ENCODE measurements at regions not wholly inside any gene's neighbourhood (a gene's known extent, or its start where the extent isn't known, plus 50 kb on each side); places are given as distances from the start of the nearest gene placed in this dataset.

DNA sequence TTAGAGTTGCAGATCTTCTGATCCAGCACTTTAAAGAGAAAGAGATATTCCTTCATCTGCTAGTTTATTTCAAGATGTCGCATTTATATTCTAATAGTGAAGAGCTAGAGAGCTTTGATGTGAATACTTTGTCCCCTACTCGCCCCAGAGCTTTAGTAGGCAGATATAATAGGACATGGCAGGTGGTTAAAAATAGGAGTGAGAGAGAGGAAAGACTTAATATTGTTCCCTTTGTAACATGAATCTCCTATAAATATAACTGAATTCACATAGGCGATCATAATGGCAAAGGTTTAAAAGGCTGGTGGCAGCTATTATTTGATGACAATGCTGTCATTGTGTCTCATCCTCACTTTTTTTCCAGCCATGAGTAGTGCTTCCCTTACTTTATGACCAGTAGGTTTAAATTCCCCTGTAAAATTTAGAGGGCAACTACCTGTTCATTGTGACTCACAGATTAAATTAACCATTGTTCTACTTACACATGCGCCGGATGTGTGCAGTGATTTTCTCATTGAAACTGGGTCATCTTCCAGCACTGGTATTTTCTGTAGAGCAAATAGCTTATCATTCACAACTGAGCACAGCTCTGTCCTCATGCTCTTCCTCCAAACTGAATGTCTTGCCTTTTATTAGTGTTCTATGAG is 906.7 kb upstream of the CELF2 start:
- ATAC-seq = no peak
- no peaks in the 10 kb centered on the region for H3K27me3 Mint-ChIP-seq
- H3K9me3 Mint-ChIP-seq = peaks cover 9% of the 10 kb centered on the region
- H3K36me3 Mint-ChIP-seq = no peaks in the 10 kb centered on the region
- no peak overlapping the region for H3K4me3 Mint-ChIP-seq
- H3K4me1 Mint-ChIP-seq = no peaks in the 10 kb centered on the region
- no peak overlapping the region for H3K27ac Mint-ChIP-seq

DNA sequence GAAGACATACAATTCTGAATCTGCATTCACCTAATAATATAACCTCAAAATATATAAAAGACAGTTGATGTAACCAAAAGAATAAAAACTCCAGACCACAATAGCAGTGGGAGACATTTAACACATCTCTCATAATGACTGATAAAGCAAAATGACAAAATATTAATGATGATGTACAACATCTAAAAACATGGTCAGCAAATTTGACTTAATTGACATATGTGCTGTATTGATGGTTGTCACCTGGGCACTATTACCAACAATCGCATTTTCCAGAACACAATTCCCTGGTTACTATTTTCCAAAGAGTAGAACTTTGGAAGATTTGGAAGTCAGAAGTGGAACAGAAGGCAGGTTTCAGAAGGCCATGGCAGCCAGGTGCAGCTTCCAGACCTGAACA is 899.5 kb upstream of the CELF2 start:
- Mint-ChIP-seq H3K27ac (no peak overlapping the region), H3K9me3 (peaks cover 8% of the 10 kb centered on the region), H3K36me3 (no peaks in the 10 kb centered on the region), H3K4me3 (no peak overlapping the region), H3K4me1 (no peaks in the 10 kb centered on the region), H3K27me3 (no peaks in the 10 kb centered on the region)
- ATAC-seq = no peak

DNA sequence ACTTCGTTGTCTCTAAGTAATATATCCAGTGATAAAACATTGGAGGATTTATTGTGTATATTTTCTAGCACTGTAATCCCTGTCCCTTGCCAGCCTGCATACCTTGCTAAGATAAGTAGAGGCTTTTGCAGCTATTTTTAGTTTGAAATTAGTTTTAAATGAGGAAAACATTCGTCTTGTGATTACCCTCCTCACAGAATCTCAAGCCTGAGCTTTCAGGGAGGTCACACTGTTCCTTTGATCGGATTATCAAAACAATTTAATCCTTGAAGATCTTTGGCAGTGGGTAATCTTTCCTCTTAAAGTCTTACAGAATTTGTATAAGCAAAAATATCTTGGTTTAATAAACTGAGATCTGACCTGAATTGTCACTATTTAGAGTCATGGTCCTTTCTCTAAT is 897.0 kb upstream of the CELF2 start:
- Mint-ChIP-seq H3K27ac (no peak overlapping the region), H3K4me1 (no peaks in the 10 kb centered on the region), H3K9me3 (peaks cover 5% of the 10 kb centered on the region), H3K27me3 (no peaks in the 10 kb centered on the region), H3K36me3 (no peaks in the 10 kb centered on the region), H3K4me3 (no peak overlapping the region)
- no peak for ATAC-seq

DNA sequence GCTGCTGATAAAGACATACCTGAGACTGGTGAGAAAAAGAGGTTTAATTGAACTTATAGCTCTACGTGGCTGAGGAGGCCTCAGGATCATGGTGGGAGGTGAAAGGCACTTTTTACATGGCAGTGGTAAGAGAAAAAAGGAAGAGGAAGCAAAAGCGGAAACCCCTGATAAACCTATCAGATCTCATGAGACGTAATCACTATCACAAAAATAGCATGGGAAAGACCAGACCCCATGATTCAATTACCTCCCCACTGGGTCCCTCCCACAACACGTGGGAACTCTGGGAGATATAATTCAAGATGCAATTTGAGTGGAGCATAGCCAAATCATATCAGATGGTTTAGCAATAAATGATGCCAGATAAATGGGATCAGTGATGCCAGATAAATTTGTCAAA is 892.0 kb upstream of the CELF2 start:
- H3K27ac Mint-ChIP-seq = no peak overlapping the region
- no peak for ATAC-seq
- H3K4me3 Mint-ChIP-seq = no peak overlapping the region
- peaks cover 2% of the 10 kb centered on the region for H3K9me3 Mint-ChIP-seq
- H3K27me3 Mint-ChIP-seq = no peaks in the 10 kb centered on the region
- no peaks in the 10 kb centered on the region for H3K4me1 Mint-ChIP-seq
- no peaks in the 10 kb centered on the region for H3K36me3 Mint-ChIP-seq

DNA sequence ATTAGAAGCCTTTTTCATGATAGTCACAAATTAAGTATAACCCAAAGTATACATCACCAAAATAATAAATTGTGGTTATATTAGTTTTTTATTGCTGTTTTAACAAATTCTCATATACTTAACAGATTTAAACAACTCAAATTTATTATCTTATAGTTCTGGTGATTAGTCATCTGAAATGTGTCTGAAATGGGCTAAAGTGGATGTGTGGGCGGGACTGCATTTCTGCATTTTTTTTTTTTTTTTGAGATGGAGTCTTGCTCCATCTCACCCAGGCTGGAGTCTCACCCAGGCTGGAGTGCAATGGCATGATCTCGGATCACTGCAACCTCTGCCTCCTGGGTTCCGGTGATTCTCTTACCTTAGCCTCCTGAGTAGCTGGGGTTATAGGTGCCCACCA is 891.5 kb upstream of the CELF2 start:
- Mint-ChIP-seq H3K27ac (no peak overlapping the region), H3K27me3 (no peaks in the 10 kb centered on the region), H3K9me3 (peaks cover 2% of the 10 kb centered on the region), H3K36me3 (no peaks in the 10 kb centered on the region), H3K4me1 (no peaks in the 10 kb centered on the region), H3K4me3 (no peak overlapping the region)
- ATAC-seq = no peak

DNA sequence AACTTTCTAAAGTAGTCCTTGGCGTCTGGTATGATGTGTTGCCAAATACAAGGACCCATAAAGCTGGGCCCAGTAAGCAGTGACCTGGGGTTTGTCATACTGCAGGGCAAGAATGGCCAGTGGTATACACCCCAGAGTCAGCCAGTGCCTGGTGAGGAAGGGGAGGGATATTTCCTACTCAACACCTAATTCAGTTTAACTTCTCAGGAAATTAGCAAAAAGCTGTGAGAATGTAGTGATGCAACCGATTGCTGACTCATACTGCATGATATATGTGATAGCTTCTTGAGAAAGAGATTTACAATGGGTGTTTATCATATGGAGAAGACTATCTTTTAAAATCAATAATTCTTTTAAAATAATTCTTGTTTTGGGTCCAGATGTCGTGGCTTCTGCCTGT is 889.3 kb upstream of the CELF2 start:
- no peaks in the 10 kb centered on the region for H3K27me3 Mint-ChIP-seq
- H3K9me3 Mint-ChIP-seq = peaks cover 2% of the 10 kb centered on the region
- ATAC-seq = no peak
- H3K4me1 Mint-ChIP-seq = no peaks in the 10 kb centered on the region
- H3K27ac Mint-ChIP-seq = no peak overlapping the region
- no peak overlapping the region for H3K4me3 Mint-ChIP-seq
- H3K36me3 Mint-ChIP-seq = no peaks in the 10 kb centered on the region

DNA sequence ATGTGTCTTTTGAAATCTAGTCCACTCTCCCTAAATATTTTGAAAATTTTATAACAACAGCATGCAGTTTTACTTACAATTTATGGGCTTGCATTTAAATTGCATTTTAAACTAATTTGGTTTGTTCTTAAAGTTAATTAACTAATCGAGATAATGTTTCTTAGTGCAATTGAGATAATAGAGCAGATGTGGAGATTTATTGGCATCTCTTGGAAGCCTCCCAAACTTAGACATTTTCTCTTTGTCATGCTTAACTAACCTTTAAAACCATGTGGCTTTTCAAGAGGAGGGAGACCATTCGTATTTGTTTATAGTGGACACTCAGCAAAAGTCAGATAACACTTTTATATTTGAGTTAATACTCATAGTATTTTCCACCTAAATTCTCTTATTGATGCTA is 887.0 kb upstream of the CELF2 start:
- Mint-ChIP-seq H3K9me3 (no peaks in the 10 kb centered on the region), H3K4me3 (no peak overlapping the region), H3K27me3 (no peaks in the 10 kb centered on the region), H3K27ac (no peak overlapping the region), H3K36me3 (no peaks in the 10 kb centered on the region), H3K4me1 (no peaks in the 10 kb centered on the region)
- no peak for ATAC-seq

DNA sequence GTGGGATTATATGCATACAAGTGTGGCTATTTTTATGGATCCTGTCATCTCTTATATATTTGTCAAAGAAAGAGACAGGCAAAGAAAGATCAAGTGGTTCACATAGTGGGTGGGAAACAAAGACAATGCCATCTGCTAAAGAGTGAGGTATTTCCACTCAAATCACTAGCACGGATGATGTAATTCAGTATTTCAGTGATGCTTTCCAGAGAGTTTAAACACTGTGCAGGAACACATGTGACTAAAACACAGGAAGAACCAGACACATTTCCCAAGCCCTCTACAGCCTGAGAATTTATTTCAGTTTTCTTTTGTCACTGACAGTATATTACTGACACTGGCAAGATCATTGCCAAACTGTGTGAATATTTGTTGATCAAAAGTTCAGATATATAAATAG is 885.7 kb upstream of the CELF2 start:
- Mint-ChIP-seq H3K27me3 (no peaks in the 10 kb centered on the region), H3K36me3 (no peaks in the 10 kb centered on the region), H3K9me3 (no peaks in the 10 kb centered on the region), H3K4me3 (no peak overlapping the region), H3K27ac (no peak overlapping the region), H3K4me1 (no peaks in the 10 kb centered on the region)
- no peak for ATAC-seq

DNA sequence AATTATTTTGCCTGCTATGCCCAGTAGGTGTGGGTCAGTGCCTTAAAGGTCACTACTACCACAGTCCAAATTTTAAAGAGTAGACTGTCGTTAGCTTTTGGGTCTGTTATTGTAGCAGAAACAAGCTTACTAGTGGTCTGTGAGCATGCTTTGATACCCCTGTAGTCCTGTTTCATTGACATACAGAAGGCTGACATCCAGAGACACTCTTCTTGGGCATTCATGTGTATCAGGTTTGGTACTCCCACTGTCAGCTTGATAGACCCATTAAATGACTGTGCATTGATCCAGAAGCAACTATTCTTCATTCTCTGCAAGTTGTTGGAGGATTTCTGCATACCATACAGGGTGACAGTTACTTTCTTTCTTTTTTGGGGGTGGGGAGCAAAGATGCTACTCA is 884.4 kb upstream of the CELF2 start:
- Mint-ChIP-seq H3K9me3 (no peaks in the 10 kb centered on the region), H3K4me1 (peaks cover 8% of the 10 kb centered on the region), H3K36me3 (no peaks in the 10 kb centered on the region), H3K4me3 (no peak overlapping the region), H3K27me3 (no peaks in the 10 kb centered on the region), H3K27ac (no peak overlapping the region)
- no peak for ATAC-seq

DNA sequence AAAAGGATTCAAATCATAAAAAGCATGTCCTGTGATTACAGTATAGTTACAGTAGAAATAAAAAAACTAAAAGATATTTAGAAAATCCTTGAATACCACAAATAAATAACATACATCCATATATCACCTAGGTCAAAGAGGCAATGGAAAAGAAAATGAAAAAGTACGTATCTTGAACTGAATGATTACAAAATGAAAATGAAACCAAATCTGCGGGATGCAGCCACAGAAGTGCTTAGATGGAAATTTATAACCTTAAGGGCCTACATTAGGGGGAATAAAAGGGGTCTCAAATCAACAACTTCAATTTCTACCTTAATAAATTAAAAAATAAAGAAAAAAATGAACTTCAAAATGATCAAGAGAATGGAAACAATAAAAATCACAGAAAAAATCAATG is 879.0 kb upstream of the CELF2 start:
- H3K36me3 Mint-ChIP-seq = no peaks in the 10 kb centered on the region
- no peak overlapping the region for H3K27ac Mint-ChIP-seq
- H3K27me3 Mint-ChIP-seq = no peaks in the 10 kb centered on the region
- no peaks in the 10 kb centered on the region for H3K9me3 Mint-ChIP-seq
- peaks cover 13% of the 10 kb centered on the region for H3K4me1 Mint-ChIP-seq
- no peak for ATAC-seq
- peak overlapping the region; percentile 44 for H3K4me3 Mint-ChIP-seq

DNA sequence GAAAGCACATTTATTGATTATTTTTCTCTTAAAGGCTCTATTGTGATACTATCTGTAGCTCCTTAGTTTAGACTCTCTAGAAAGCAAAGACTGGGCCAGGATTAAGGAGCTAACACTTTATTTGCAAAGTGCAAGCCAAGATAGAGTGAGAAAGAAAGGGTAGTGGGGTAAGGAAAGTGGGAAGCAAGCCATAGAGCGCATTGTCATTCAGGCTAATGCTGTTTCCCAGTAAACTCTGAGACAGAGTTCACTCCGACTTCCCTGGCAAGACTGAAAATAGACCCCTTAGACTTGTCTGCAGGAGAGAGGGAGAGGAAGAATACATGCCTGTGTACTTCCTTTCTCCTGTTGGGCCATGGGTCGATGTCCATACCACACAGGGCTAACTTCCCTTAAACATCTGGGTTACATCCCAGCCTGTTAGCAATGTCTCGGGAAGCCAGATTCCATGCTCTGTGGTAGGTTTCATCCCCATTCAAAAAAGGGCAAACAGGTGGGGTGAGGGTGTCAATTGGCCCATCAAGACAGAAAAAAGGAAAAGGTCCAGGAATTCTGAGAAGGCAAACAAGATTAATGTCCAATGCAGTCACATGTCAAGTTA is 875.8 kb upstream of the CELF2 start:
- Mint-ChIP-seq H3K27me3 (no peaks in the 10 kb centered on the region), H3K4me3 (no peak overlapping the region), H3K27ac (no peak overlapping the region), H3K36me3 (no peaks in the 10 kb centered on the region), H3K4me1 (peaks cover 13% of the 10 kb centered on the region), H3K9me3 (no peaks in the 10 kb centered on the region)
- ATAC-seq = peak; percentile 32

DNA sequence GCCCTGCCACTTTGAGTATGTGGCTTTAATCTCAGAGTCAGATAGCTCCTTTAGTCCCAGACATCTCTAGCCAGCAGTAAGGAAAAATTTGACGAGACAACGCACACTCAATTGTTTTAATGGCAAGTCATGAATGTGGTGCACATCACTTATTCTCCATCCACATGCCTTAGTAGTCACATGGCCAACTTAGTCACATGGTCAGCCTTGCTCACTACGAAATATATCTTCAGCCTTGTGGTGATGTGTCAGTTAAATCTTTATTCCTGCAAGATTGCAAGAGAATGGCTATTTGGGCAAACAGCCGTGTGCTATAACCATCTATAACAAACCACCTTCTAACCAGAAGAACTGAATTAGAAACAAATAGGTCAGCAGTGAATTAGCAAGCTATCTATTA is 871.1 kb upstream of the CELF2 start:
- H3K9me3 Mint-ChIP-seq = no peaks in the 10 kb centered on the region
- no peak overlapping the region for H3K27ac Mint-ChIP-seq
- H3K36me3 Mint-ChIP-seq = no peaks in the 10 kb centered on the region
- no peak for ATAC-seq
- H3K27me3 Mint-ChIP-seq = no peaks in the 10 kb centered on the region
- no peak overlapping the region for H3K4me3 Mint-ChIP-seq
- H3K4me1 Mint-ChIP-seq = no peaks in the 10 kb centered on the region

DNA sequence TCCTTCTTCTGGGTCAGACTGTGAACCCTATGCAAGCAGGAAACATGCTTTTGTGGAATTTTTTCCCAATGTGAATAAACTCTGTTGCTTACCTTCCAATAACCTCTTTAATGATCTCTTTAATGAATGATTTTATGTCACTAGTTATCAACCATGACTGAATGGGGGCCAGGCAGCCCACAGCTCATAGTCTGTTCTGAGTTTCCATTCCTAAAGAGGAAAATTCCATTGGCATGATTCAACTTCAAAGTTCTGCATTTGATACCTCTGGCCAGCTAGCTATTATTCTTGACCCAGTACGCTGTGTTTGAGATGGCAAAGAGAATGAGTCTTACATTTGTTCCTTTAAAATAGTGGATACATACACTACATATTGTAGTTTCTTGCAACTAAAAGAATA is 867.8 kb upstream of the CELF2 start:
- H3K27ac Mint-ChIP-seq = no peak overlapping the region
- H3K36me3 Mint-ChIP-seq = no peaks in the 10 kb centered on the region
- H3K27me3 Mint-ChIP-seq = no peaks in the 10 kb centered on the region
- ATAC-seq = no peak
- no peak overlapping the region for H3K4me3 Mint-ChIP-seq
- H3K9me3 Mint-ChIP-seq = no peaks in the 10 kb centered on the region
- H3K4me1 Mint-ChIP-seq = no peaks in the 10 kb centered on the region

DNA sequence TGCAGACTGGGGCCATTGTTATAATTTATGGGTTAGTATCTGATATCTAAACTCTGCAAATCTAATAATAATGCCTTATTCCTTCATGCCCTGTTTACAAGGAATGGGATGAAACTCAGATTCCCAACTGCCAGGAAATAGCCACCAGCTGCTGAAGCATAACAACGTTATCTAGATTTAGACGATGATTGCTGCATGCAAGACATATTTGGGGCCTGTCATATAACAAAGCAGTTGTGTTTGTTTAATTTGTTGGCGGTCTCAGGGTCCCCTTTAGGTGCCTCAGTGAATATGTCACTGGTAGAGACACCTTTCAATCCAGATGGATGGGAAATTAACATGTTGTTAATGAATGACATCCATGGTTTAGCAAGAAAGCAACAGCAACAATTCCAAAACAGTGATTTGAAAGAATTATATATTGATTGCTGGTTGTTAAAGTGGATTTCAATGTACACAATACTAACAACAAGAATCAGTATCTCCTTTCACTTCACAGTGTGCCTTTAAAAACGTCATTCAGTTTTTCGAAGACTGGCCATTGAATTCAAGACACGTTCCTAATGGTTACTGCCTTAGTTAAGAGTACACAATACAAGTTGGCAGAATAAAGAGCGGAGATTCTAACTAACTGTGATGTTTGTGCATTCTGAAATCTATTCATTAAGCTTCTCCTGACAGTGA is 860.6 kb upstream of the CELF2 start:
- Mint-ChIP-seq H3K9me3 (peaks cover 8% of the 10 kb centered on the region), H3K4me3 (no peak overlapping the region), H3K27me3 (no peaks in the 10 kb centered on the region), H3K27ac (no peak overlapping the region), H3K4me1 (no peaks in the 10 kb centered on the region), H3K36me3 (no peaks in the 10 kb centered on the region)
- ATAC-seq = no peak

DNA sequence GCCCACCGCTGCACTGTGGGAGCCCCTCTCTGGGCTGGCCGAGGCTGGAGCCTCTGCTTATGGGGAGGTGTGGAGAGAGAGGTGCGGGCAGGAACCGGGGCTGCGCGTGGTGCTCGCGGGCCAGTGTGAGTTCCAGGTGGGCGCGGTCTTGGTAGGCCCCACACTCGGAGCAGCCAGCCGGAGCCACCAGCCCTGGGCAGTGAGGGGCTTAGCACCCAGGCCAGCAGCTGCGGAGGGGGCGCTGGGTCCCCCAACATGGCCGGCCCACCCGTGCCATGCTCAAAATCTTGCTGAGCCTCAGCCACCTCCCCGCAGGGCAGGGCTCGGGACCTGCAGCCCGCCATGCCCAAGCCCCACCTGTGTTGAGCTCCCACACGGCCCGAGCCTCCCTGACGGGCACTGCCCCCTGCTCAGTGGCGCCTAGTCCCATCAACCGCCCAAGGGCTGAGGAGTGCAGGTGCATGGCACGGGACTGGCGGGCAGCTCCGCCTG is 856.8 kb upstream of the CELF2 start:
- no peaks in the 10 kb centered on the region for H3K4me1 Mint-ChIP-seq
- no peak overlapping the region for H3K27ac Mint-ChIP-seq
- peaks cover 10% of the 10 kb centered on the region for H3K9me3 Mint-ChIP-seq
- no peaks in the 10 kb centered on the region for H3K27me3 Mint-ChIP-seq
- H3K4me3 Mint-ChIP-seq = no peak overlapping the region
- H3K36me3 Mint-ChIP-seq = no peaks in the 10 kb centered on the region
- ATAC-seq = no peak

DNA sequence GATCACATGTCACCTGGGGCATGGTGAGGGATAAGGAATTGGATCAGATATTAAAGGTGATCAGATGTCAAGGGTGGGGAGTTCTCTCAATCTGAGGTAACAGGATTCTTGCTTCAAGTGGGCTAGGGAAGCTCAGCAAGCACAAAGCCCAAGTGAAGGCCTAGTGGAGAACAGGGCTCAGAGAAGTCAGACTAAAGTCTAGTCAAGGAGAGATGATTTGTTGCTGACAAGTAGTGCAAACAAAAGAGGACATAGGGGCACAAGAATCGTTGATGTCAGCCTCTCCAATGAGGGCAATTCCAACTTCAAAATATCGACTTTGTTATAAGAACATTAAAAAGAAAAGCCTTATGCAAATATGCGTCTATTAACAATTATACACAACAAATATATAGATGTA is 852.8 kb upstream of the CELF2 start:
- Mint-ChIP-seq H3K4me1 (no peaks in the 10 kb centered on the region), H3K4me3 (no peak overlapping the region), H3K36me3 (no peaks in the 10 kb centered on the region), H3K27ac (no peak overlapping the region), H3K9me3 (peaks cover 5% of the 10 kb centered on the region), H3K27me3 (no peaks in the 10 kb centered on the region)
- no peak for ATAC-seq

All from stimulated activated memory B cell treated with anti-CD40 and anti-IgM and Interleukin-4, amounts not matched to agents 10 μg/mL and 1 μg/mL and 100 μg/mL, for 72 hours (primary cell).